H1 (cell line): ENCODE measurements at regions not wholly inside any gene's neighbourhood (a gene's known extent, or its start where the extent isn't known, plus 50 kb on each side); places are given as distances from the start of the nearest gene placed in this dataset.
A peak's percentile ranks its signal among the peaks of the same experiment; 100 is the strongest.

Experiments
- CTCF ChIA-PET: fragments of 300-600 bp; sonication (Branson Sonifier 250); formaldehyde crosslinking; loops from one replicate; lab custom pipeline; 2021; ENCODE audit not compliant: partially characterized antibody; lab: Charles Lee
- POLR2A ChIA-PET: fragments of 300-600 bp; sonication (Branson Sonifier 250); formaldehyde crosslinking; loops from one replicate; lab custom pipeline; 2021; ENCODE audit warnings: inconsistent platforms; ENCODE audit not compliant: partially characterized antibody; lab: Charles Lee
- DNase-seq, 2 experiments: peaks; one replicate each; pipeline versions ENCODE4 v3.0.0 to v3.0.0-alpha.2; 2010 to 2022; ENCODE audit warnings: low spot score in 2 of 2, low read depth in 1 of 2, mixed read lengths in 1 of 2
- FAIRE-seq: peaks from 2 replicates; lab custom pipeline; 2011; peaks lifted over from hg19 to GRCh38; lab: Jason Lieb, UNC
- H2AFZ ChIP-seq: 2 replicates; pipeline ENCODE4 v1.8.1; 2012; ENCODE audit warnings: low read length, inconsistent platforms
- H2AK5ac ChIP-seq: 2 replicates; pipeline ENCODE4 v1.6.1; 2013; ENCODE audit warnings: low read depth, low read length
- H2BK120ac ChIP-seq: replicated peaks from 2 replicates; pipeline ENCODE3; 2013; ENCODE audit warnings: low read depth, low read length, inconsistent platforms
- H2BK12ac ChIP-seq: 2 replicates; pipeline ENCODE4 v1.6.1; 2013; ENCODE audit warnings: low read depth, low read length
- H2BK15ac ChIP-seq: 2 replicates; pipeline ENCODE4 v1.6.1; 2013; ENCODE audit warnings: low read length
- H2BK20ac ChIP-seq: 2 replicates; pipeline ENCODE4 v1.6.1; 2013; ENCODE audit warnings: low read length
- H2BK5ac ChIP-seq: 2 replicates; pipeline ENCODE4 v1.6.1; 2013; ENCODE audit warnings: low read depth, low read length
- H3K14ac ChIP-seq: 2 replicates; pipeline ENCODE4 v1.6.1; 2013; ENCODE audit warnings: inconsistent platforms; ENCODE audit not compliant: insufficient read length
- H3K18ac ChIP-seq: 2 replicates; pipeline ENCODE4 v1.6.1; 2013; ENCODE audit warnings: low read length; ENCODE audit errors: extremely low read depth
- H3K23ac ChIP-seq: 2 replicates; pipeline ENCODE4 v1.6.1; 2013; ENCODE audit warnings: inconsistent platforms; ENCODE audit not compliant: insufficient read length
- H3K23me2 ChIP-seq: 2 replicates; pipeline ENCODE4 v1.6.1; 2013; ENCODE audit warnings: low read depth, low read length
- H3K27ac ChIP-seq: 2 replicates; pipeline ENCODE4 v1.6.1; 2011; ENCODE audit warnings: low read depth, low read length, inconsistent platforms
- H3K27me3 ChIP-seq, 4 experiments: replicated peaks in 1 of 4; 1 replicate in 1 of 4; 2 replicates in 3 of 4; pipeline versions ENCODE4 v1.6.1 to v1.8.1; 2011 to 2013; ENCODE audit warnings: low read length in 3 of 4, mild to moderate bottlenecking in 3 of 4, inconsistent platforms in 2 of 4, mixed read lengths in 2 of 4, moderate library complexity in 1 of 4; ENCODE audit not compliant: control insufficient read depth in 3 of 4, insufficient read depth in 3 of 4; ENCODE audit errors: extremely low read depth in 1 of 4
- H3K36me3 ChIP-seq, 4 experiments: 2 replicates each; pipeline versions ENCODE4 v1.6.1 to v1.8.1; 2011 to 2013; ENCODE audit warnings: mild to moderate bottlenecking in 4 of 4, low read length in 3 of 4, moderate library complexity in 2 of 4, control low read depth in 1 of 4, inconsistent platforms in 1 of 4; ENCODE audit not compliant: insufficient read depth in 4 of 4, control insufficient read depth in 2 of 4
- H3K4ac ChIP-seq: replicated peaks from 2 replicates; pipeline ENCODE3; 2013; ENCODE audit warnings: low read length, low read depth, mixed read lengths, inconsistent platforms; ENCODE audit not compliant: insufficient read length
- H3K4me1 ChIP-seq, 4 experiments: replicated peaks in 1 of 4; 1 replicate in 1 of 4; 2 replicates in 3 of 4; pipeline versions ENCODE4 v1.6.1 to v1.8.1; 2011 to 2013; ENCODE audit warnings: low read length in 3 of 4, inconsistent platforms in 2 of 4, mixed read lengths in 1 of 4; ENCODE audit not compliant: insufficient read depth in 4 of 4, control insufficient read depth in 3 of 4
- H3K4me2 ChIP-seq, 2 experiments: 2 replicates each; pipeline versions ENCODE4 v1.6.1 to v1.8.1; 2011 to 2013; ENCODE audit warnings: low read depth in 2 of 2, low read length in 2 of 2, control low read depth in 1 of 2, inconsistent platforms in 1 of 2, mild to moderate bottlenecking in 1 of 2; ENCODE audit not compliant: insufficient read depth in 1 of 2
- H3K4me3 ChIP-seq, 4 experiments: fragments of 200-600, 300-600 bp in 1 of 4; sonication (generic), shearing (Covaris generic), sonication (Bioruptor Twin) in 1 of 4; 2 replicates each; pipeline versions ENCODE4 v1.5.1 to v1.8.1; 2011 to 2016; ENCODE audit warnings: low read length in 4 of 4, low read depth in 3 of 4, control low read depth in 2 of 4, inconsistent platforms in 2 of 4, mild to moderate bottlenecking in 2 of 4, mixed read lengths in 1 of 4, moderate library complexity in 1 of 4; ENCODE audit not compliant: insufficient read depth in 2 of 4; ENCODE audit errors: extremely low read depth in 1 of 4
- H3K56ac ChIP-seq: replicated peaks from 2 replicates; pipeline ENCODE3; 2013; ENCODE audit warnings: low read depth, mild to moderate bottlenecking, mixed read lengths, low read length, inconsistent platforms; ENCODE audit not compliant: insufficient read length
- H3K79me1 ChIP-seq: 2 replicates; pipeline ENCODE4 v1.6.1; 2013; ENCODE audit warnings: low read depth, low read length, control low read depth
- H3K79me2 ChIP-seq, 2 experiments: 2 replicates each; pipeline versions ENCODE4 v1.6.1 to v1.8.1; 2012 to 2013; ENCODE audit warnings: low read length in 2 of 2, mild to moderate bottlenecking in 2 of 2, inconsistent platforms in 1 of 2; ENCODE audit not compliant: insufficient read depth in 2 of 2, control insufficient read depth in 1 of 2
- H3K9ac ChIP-seq, 4 experiments: replicated peaks in 1 of 4; 1 replicate in 1 of 4; 2 replicates in 3 of 4; pipeline versions ENCODE4 v1.6.1 to v1.8.1; 2011 to 2013; ENCODE audit warnings: low read depth in 3 of 4, low read length in 3 of 4, control low read depth in 2 of 4, mild to moderate bottlenecking in 2 of 4, moderate library complexity in 2 of 4, inconsistent platforms in 1 of 4; ENCODE audit errors: extremely low read depth in 1 of 4
- H3K9me3 ChIP-seq, 2 experiments: 2 replicates each; pipeline versions ENCODE4 v1.6.1 to v1.8.1; 2012 to 2013; ENCODE audit warnings: mild to moderate bottlenecking in 2 of 2, moderate library complexity in 2 of 2, control low read depth in 1 of 2, inconsistent platforms in 1 of 2, low read depth in 1 of 2, low read length in 1 of 2, mixed read lengths in 1 of 2; ENCODE audit not compliant: insufficient read depth in 2 of 2
- H4K20me1 ChIP-seq, 2 experiments: replicated peaks in 1 of 2; 2 replicates each; pipeline versions ENCODE3 to v1.8.1; 2011 to 2013; ENCODE audit warnings: inconsistent platforms in 2 of 2, low read length in 2 of 2, mild to moderate bottlenecking in 1 of 2; ENCODE audit not compliant: insufficient read depth in 2 of 2, control insufficient read depth in 1 of 2
- H4K5ac ChIP-seq: 2 replicates; pipeline ENCODE4 v1.6.1; 2013; ENCODE audit warnings: low read length, low read depth, mixed read lengths, inconsistent platforms; ENCODE audit not compliant: insufficient read length
- H4K8ac ChIP-seq: 2 replicates; pipeline ENCODE4 v1.8.0; 2013; ENCODE audit warnings: mild to moderate bottlenecking, moderate library complexity, low read length, inconsistent platforms; ENCODE audit not compliant: insufficient read depth; ENCODE audit errors: extremely low read depth
- H4K91ac ChIP-seq: replicated peaks from 2 replicates; pipeline ENCODE3; 2013; ENCODE audit warnings: low read length, mixed read lengths, inconsistent platforms; ENCODE audit not compliant: insufficient read length
- BCL11A ChIP-seq, 2 experiments: IDR thresholded peaks; one replicate each; pipeline ENCODE4 v1.6.1; 2011; ENCODE audit warnings: low read depth in 2 of 2, low read length in 2 of 2, mild to moderate bottlenecking in 2 of 2
- CBX5 ChIP-seq: fragments of 300-800, 300-1000 bp; sonication (generic); IDR thresholded peaks from 2 replicates; pipeline ENCODE4 v1.7.1; 2016; ENCODE audit warnings: antibody characterized with exemption, low read length, low read depth
- FOSL1 ChIP-seq: IDR thresholded peaks from 2 replicates; pipeline ENCODE4 v1.6.1; 2011; ENCODE audit warnings: mild to moderate bottlenecking, low read depth, low read length, moderate library complexity; ENCODE audit not compliant: insufficient read depth
- HDAC6 ChIP-seq: IDR thresholded peaks from one replicate; pipeline ENCODE4 v1.7.1; 2012; ENCODE audit warnings: low read depth, mild to moderate bottlenecking, inconsistent platforms, low read length, moderate library complexity
- MAFK ChIP-seq: IDR thresholded peaks from 2 replicates; pipeline ENCODE4 v1.6.1; 2012; ENCODE audit warnings: low read depth, mild to moderate bottlenecking, improper control_type of control experiment, low read length
- MAX ChIP-seq: IDR thresholded peaks from 2 replicates; pipeline ENCODE4 v1.6.1; 2012; ENCODE audit warnings: inconsistent platforms
- POLR2AphosphoS5 ChIP-seq: IDR thresholded peaks from 2 replicates; pipeline ENCODE4 v1.6.1; 2011; ENCODE audit warnings: low read depth, low read length
- RAD21 ChIP-seq, 2 experiments: IDR thresholded peaks in 1 of 2; conservative IDR thresholded peaks in 1 of 2; 2 replicates each; pipeline ENCODE4 v1.6.1; 2011; ENCODE audit warnings: low read depth in 2 of 2, low read length in 2 of 2, improper control_type of control experiment in 1 of 2, inconsistent platforms in 1 of 2, mild to moderate bottlenecking in 1 of 2, moderate library complexity in 1 of 2
- USF2 ChIP-seq: IDR thresholded peaks from 2 replicates; pipeline ENCODE4 v1.6.1; 2011; ENCODE audit warnings: low read length, improper control_type of control experiment
- WGBS, 2 experiments: shearing (Covaris generic) in 1 of 2; methylation state at CpG; one replicate each; pipeline versions ENCODE4 v1.1.6 to v1.1.7; 2013 to 2015; ENCODE audit warnings: low lambda C conversion rate in 2 of 2, mixed read lengths in 2 of 2, inconsistent platforms in 1 of 2, low coverage in 1 of 2, missing lambda C conversion rate in 1 of 2; ENCODE audit not compliant: insufficient replicate concordance in 2 of 2, insufficient coverage in 1 of 2, insufficient read length in 1 of 2; ENCODE audit errors: extremely low coverage in 1 of 2, missing lambda C conversion rate in 1 of 2; 5-methylcytosine and 5-hydroxymethylcytosine counted together
- TF ChIP-seq, protein P1 (sequence below), 3 experiments: IDR thresholded peaks; 1 replicate in 2 of 3; 2 replicates in 1 of 3; pipeline versions ENCODE4 v1.5.1 to v1.6.1; 2011; ENCODE audit warnings: low read length in 3 of 3, mild to moderate bottlenecking in 3 of 3, inconsistent platforms in 2 of 3, low read depth in 1 of 3, moderate library complexity in 1 of 3; ENCODE audit not compliant: insufficient read depth in 1 of 3; ENCODE audit errors: control extremely low read depth in 1 of 3

- POLR2A ChIA-PET = no interaction called here
- Histone ChIP-seq H3K79me1 (no peaks in the 10 kb centered on the region), H3K9me3 (peaks cover 2 to 5% of the 10 kb centered on the region in 2 experiments; a peak in 3 of 4 replicates), H3K4me2 (no peak overlapping the region), H4K91ac (no peak overlapping the region), H2BK15ac (no peak overlapping the region), H3K4me1 (no peaks in the 10 kb centered on the region), H2BK12ac (no peak overlapping the region), H4K8ac (no peak overlapping the region), H2AFZ (0 out of 2 replicates have a peak overlapping the region, but pooled peaks have one; percentile 62), H3K79me2 (no peaks in the 10 kb centered on the region), H3K23ac (no peak overlapping the region), H3K4me3 (no peak overlapping the region), H2BK5ac (no peak overlapping the region), H2AK5ac (no peak overlapping the region), H3K27ac (no peak overlapping the region), H2BK120ac (no peak overlapping the region), H3K36me3 (no peaks in the 10 kb centered on the region), H4K5ac (no peak overlapping the region), H3K23me2 (no peaks in the 10 kb centered on the region), H3K18ac (no peak overlapping the region), H3K14ac (no peak overlapping the region), H3K9ac (no peak overlapping the region), H3K4ac (no peak overlapping the region), H3K56ac (no peak overlapping the region), H4K20me1 (no peaks in the 10 kb centered on the region), H3K27me3 (no peaks in the 10 kb centered on the region), H2BK20ac (no peak overlapping the region)
- no peak for DNase-seq
- WGBS, 2 experiments = 82% methylated on average over 4 of the region's 4 CpGs; no CpG with 5 or more reads in 1 of the 2 experiments
- CTCF ChIA-PET = interaction anchor here (1.7 kb wide), 1 partner anchor 41 kb away, joined by 5 read pairs; no protein-coding TSS in a partner anchor
- no peak for FAIRE-seq
- TF ChIP-seq FOSL1 (no peak), HDAC6 (no peak), CBX5 (no peak), POLR2AphosphoS5 (no peak), MAFK (no peak), MAX (no peak), RAD21 (IDR thresholded peaks at IDR 0.05 in 1 of 2, conservative IDR thresholded peaks at IDR 0.05 in 1 of 2; ENCODE audit: low read depth in 2 of 2, low read length in 2 of 2) (no peak), BCL11A (IDR thresholded peaks at IDR 0.05; ENCODE audit: low read depth in 2 of 2, low read length in 2 of 2) (no peak), USF2 (no peak)
- TF ChIP-seq, protein P1, sequence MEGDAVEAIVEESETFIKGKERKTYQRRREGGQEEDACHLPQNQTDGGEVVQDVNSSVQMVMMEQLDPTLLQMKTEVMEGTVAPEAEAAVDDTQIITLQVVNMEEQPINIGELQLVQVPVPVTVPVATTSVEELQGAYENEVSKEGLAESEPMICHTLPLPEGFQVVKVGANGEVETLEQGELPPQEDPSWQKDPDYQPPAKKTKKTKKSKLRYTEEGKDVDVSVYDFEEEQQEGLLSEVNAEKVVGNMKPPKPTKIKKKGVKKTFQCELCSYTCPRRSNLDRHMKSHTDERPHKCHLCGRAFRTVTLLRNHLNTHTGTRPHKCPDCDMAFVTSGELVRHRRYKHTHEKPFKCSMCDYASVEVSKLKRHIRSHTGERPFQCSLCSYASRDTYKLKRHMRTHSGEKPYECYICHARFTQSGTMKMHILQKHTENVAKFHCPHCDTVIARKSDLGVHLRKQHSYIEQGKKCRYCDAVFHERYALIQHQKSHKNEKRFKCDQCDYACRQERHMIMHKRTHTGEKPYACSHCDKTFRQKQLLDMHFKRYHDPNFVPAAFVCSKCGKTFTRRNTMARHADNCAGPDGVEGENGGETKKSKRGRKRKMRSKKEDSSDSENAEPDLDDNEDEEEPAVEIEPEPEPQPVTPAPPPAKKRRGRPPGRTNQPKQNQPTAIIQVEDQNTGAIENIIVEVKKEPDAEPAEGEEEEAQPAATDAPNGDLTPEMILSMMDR (IDR thresholded peaks at IDR 0.05; ENCODE audit: control extremely low read depth in 1 of 3, insufficient read depth in 1 of 3, low read depth in 1 of 3, low read length in 3 of 3) = no peak
Observed at GRCh38 chr6:140011537-140011936, 637.1 kb upstream of the CITED2 start.
